H9 (cell line): ENCODE measurements at regions not wholly inside any gene's neighbourhood (a gene's known extent, or its start where the extent isn't known, plus 50 kb on each side); places are given as distances from the start of the nearest gene placed in this dataset.

Experiments used
- DNase-seq: peaks from one replicate; pipeline ENCODE4 v3.0.0-alpha.2; 2017
- H2AFZ ChIP-seq: one replicate; pipeline ENCODE4 v1.6.1; 2013; ENCODE audit warnings: mild to moderate bottlenecking, low read length, control low read depth, moderate library complexity
- H2AK5ac ChIP-seq: 2 replicates; pipeline ENCODE4 v1.6.1; 2013; ENCODE audit warnings: low read length, control low read depth, mixed read lengths; ENCODE audit not compliant: insufficient read length
- H2BK120ac ChIP-seq: one replicate; pipeline ENCODE4 v1.6.1; 2013; ENCODE audit warnings: low read depth, mild to moderate bottlenecking, low read length, control low read depth, inconsistent platforms; ENCODE audit not compliant: poor library complexity, severe bottlenecking
- H2BK12ac ChIP-seq: 2 replicates; pipeline ENCODE4 v1.6.1; 2013; ENCODE audit warnings: low read length, control low read depth, mixed read lengths, low read depth; ENCODE audit not compliant: insufficient read length
- H2BK15ac ChIP-seq: 2 replicates; pipeline ENCODE4 v1.6.1; 2013; ENCODE audit warnings: low read depth, low read length, control low read depth
- H2BK20ac ChIP-seq: one replicate; pipeline ENCODE4 v1.6.1; 2013; ENCODE audit warnings: low read depth, mild to moderate bottlenecking, low read length, control low read depth, inconsistent platforms; ENCODE audit not compliant: poor library complexity, severe bottlenecking
- H2BK5ac ChIP-seq: 2 replicates; pipeline ENCODE4 v1.6.1; 2013; ENCODE audit warnings: low read length, control low read depth, mixed read lengths; ENCODE audit not compliant: insufficient read length
- H3K14ac ChIP-seq: 2 replicates; pipeline ENCODE4 v1.6.1; 2013; ENCODE audit warnings: low read length, control low read depth; ENCODE audit not compliant: insufficient read depth
- H3K18ac ChIP-seq: 2 replicates; pipeline ENCODE4 v1.6.1; 2013; ENCODE audit warnings: low read depth, mild to moderate bottlenecking, mixed read lengths, low read length, control low read depth; ENCODE audit not compliant: insufficient read length
- H3K23ac ChIP-seq: 2 replicates; pipeline ENCODE4 v1.6.1; 2013; ENCODE audit warnings: low read length, control low read depth, mixed read lengths, low read depth; ENCODE audit not compliant: insufficient read length
- H3K23me2 ChIP-seq: 2 replicates; pipeline ENCODE4 v1.6.1; 2013; ENCODE audit warnings: low read depth, mild to moderate bottlenecking, mixed read lengths, low read length, control low read depth; ENCODE audit not compliant: insufficient read length, poor library complexity, severe bottlenecking
- H3K27ac ChIP-seq: 2 replicates; pipeline ENCODE4 v1.5.1; 2013; ENCODE audit warnings: low read length, control low read depth, mixed read lengths, low read depth; ENCODE audit not compliant: insufficient read length
- H3K27me3 ChIP-seq: 2 replicates; pipeline ENCODE4 v1.6.1; 2013; ENCODE audit warnings: low read length, control low read depth, inconsistent platforms; ENCODE audit not compliant: insufficient read depth
- H3K4ac ChIP-seq: 2 replicates; pipeline ENCODE4 v1.6.1; 2013; ENCODE audit warnings: low read depth, mild to moderate bottlenecking, control low read depth, inconsistent platforms, low read length, moderate library complexity
- H3K4me1 ChIP-seq: 2 replicates; pipeline ENCODE4 v1.6.1; 2013; ENCODE audit warnings: low read length, control low read depth, inconsistent platforms; ENCODE audit not compliant: insufficient read depth
- H3K4me2 ChIP-seq: 2 replicates; pipeline ENCODE4 v1.6.1; 2013; ENCODE audit warnings: low read length, control low read depth, mixed read lengths; ENCODE audit not compliant: insufficient read length, insufficient read depth
- H3K56ac ChIP-seq: 2 replicates; pipeline ENCODE4 v1.6.1; 2013; ENCODE audit warnings: low read depth, mild to moderate bottlenecking, mixed read lengths, low read length, control low read depth; ENCODE audit not compliant: insufficient read length
- H3K79me1 ChIP-seq: 2 replicates; pipeline ENCODE4 v1.6.1; 2013; ENCODE audit warnings: low read depth, mild to moderate bottlenecking, moderate library complexity, low read length, control low read depth, inconsistent platforms; ENCODE audit not compliant: insufficient read depth, poor library complexity, severe bottlenecking
- H3K79me2 ChIP-seq: 2 replicates; pipeline ENCODE4 v1.6.1; 2013; ENCODE audit warnings: low read length, control low read depth, inconsistent platforms; ENCODE audit not compliant: insufficient read depth
- H3K9ac ChIP-seq: 2 replicates; pipeline ENCODE4 v1.6.1; 2013; ENCODE audit warnings: low read length, control low read depth, mixed read lengths; ENCODE audit not compliant: insufficient read length; ENCODE audit errors: extremely low read depth
- H3K9me3 ChIP-seq: one replicate; pipeline ENCODE4 v1.6.1; 2013; ENCODE audit warnings: low read depth, low read length, inconsistent platforms; ENCODE audit not compliant: control insufficient read depth
- H3T11ph ChIP-seq: one replicate; pipeline ENCODE4 v1.6.1; 2013; ENCODE audit warnings: mild to moderate bottlenecking, low read length, control low read depth, inconsistent platforms
- H4K20me1 ChIP-seq: one replicate; pipeline ENCODE4 v1.6.1; 2013; ENCODE audit not compliant: control insufficient read depth, insufficient read length, insufficient read depth
- H4K5ac ChIP-seq: 2 replicates; pipeline ENCODE4 v1.6.1; 2013; ENCODE audit warnings: low read depth, mild to moderate bottlenecking, mixed read lengths, low read length, control low read depth; ENCODE audit not compliant: insufficient read length
- H4K8ac ChIP-seq: replicated peaks from 2 replicates; pipeline ENCODE4 v1.6.1; 2013; ENCODE audit warnings: low read length, control low read depth, mixed read lengths, low read depth; ENCODE audit not compliant: insufficient read length
- H4K91ac ChIP-seq: 2 replicates; pipeline ENCODE4 v1.6.1; 2013; ENCODE audit warnings: low read depth, mild to moderate bottlenecking, moderate library complexity, mixed read lengths, low read length, control low read depth; ENCODE audit not compliant: insufficient read length
- H3K27ac Mint-ChIP-seq, 3 experiments: 2 replicates in 2 of 3; 3 replicates in 1 of 3; pipeline ENCODE4 v1.8.0; 2020 to 2021; ENCODE audit warnings: mixed read lengths in 3 of 3, mild to moderate bottlenecking in 1 of 3, moderate library complexity in 1 of 3
- H3K27me3 Mint-ChIP-seq: 2 replicates; pipeline ENCODE4 v1.8.0; 2021; ENCODE audit warnings: low read depth, mild to moderate bottlenecking, moderate library complexity, mixed read lengths
- H3K36me3 Mint-ChIP-seq, 3 experiments: 2 replicates in 2 of 3; 3 replicates in 1 of 3; pipeline ENCODE4 v1.8.0; 2020 to 2021; ENCODE audit warnings: low read depth in 3 of 3, mixed read lengths in 3 of 3; ENCODE audit not compliant: insufficient read depth in 1 of 3
- H3K4me1 Mint-ChIP-seq, 2 experiments: 2 replicates each; pipeline ENCODE4 v1.8.0; 2020; ENCODE audit warnings: mixed read lengths in 2 of 2
- H3K4me3 Mint-ChIP-seq, 2 experiments: 2 replicates in 1 of 2; 3 replicates in 1 of 2; pipeline ENCODE4 v1.8.0; 2020 to 2021; ENCODE audit warnings: mild to moderate bottlenecking in 2 of 2, mixed read lengths in 2 of 2, moderate library complexity in 1 of 2
- H3K9me3 Mint-ChIP-seq, 2 experiments: 2 replicates in 1 of 2; 3 replicates in 1 of 2; pipeline ENCODE4 v1.8.0; 2020; ENCODE audit warnings: mild to moderate bottlenecking in 2 of 2, mixed read lengths in 2 of 2, moderate library complexity in 1 of 2
- WGBS: extraction: QIAGEN DNeasy Blood & Tissue Kit; methylation state at CpG from one replicate; pipeline ENCODE4 v1.1.7; 2013; ENCODE audit warnings: missing lambda C conversion rate, low lambda C conversion rate, mixed read lengths; ENCODE audit not compliant: insufficient read length; ENCODE audit errors: extremely low coverage; 5-methylcytosine and 5-hydroxymethylcytosine counted together
- TF ChIP-seq, protein P1 (sequence below): fragments of 200-600 bp; sonication (generic); conservative IDR thresholded peaks from 3 replicates; pipeline ENCODE4 v1.8.0; 2021; ENCODE audit warnings: antibody characterized with exemption, mild to moderate bottlenecking

DNA sequence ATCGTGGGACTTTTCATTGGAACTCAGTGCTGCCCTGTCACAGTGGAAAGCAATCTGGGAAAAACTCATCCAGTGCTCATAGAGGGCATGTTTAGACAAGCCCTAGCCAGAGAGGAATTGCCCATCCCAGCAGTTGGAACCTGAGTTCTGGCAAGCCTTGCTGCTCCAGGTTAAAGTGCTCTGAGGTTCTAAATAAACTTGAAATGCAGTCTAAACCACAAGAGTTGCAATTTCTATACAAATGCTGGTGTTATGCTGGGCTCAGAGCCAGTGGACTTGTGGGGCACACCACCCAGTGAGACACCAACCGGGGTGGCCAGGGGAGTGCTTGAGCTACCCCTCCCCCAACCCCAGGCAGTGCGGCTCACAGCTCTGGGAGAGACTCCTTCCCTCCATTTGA, 142.8 kb upstream of the PPP1R2C start:
- no peaks in the 10 kb centered on the region for H4K20me1 ChIP-seq
- H3K27ac ChIP-seq = no peak overlapping the region
- H2BK20ac ChIP-seq = no peak overlapping the region
- no peak overlapping the region for H2BK15ac ChIP-seq
- Mint-ChIP-seq H3K4me1 (peaks cover 0 to 3% of the 10 kb centered on the region in 2 experiments; a peak in 2 of 4 replicates), H3K27ac (no peak overlapping the region), H3K9me3 (peaks cover 13 to 45% of the 10 kb centered on the region in 2 experiments; a peak in 4 of 5 replicates), H3K36me3 (peaks cover 6 to 39% (median 22%) of the 10 kb centered on the region in 3 experiments), H3K4me3 (no peak overlapping the region), H3K27me3 (no peaks in the 10 kb centered on the region)
- H2BK12ac ChIP-seq = no peak overlapping the region
- H3K23me2 ChIP-seq = no peaks in the 10 kb centered on the region
- H2BK120ac ChIP-seq = no peak overlapping the region
- no peaks in the 10 kb centered on the region for H3K4me1 ChIP-seq
- H3K27me3 ChIP-seq = no peaks in the 10 kb centered on the region
- no peak overlapping the region for H3K14ac ChIP-seq
- TF ChIP-seq, protein P1, sequence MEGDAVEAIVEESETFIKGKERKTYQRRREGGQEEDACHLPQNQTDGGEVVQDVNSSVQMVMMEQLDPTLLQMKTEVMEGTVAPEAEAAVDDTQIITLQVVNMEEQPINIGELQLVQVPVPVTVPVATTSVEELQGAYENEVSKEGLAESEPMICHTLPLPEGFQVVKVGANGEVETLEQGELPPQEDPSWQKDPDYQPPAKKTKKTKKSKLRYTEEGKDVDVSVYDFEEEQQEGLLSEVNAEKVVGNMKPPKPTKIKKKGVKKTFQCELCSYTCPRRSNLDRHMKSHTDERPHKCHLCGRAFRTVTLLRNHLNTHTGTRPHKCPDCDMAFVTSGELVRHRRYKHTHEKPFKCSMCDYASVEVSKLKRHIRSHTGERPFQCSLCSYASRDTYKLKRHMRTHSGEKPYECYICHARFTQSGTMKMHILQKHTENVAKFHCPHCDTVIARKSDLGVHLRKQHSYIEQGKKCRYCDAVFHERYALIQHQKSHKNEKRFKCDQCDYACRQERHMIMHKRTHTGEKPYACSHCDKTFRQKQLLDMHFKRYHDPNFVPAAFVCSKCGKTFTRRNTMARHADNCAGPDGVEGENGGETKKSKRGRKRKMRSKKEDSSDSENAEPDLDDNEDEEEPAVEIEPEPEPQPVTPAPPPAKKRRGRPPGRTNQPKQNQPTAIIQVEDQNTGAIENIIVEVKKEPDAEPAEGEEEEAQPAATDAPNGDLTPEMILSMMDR = no peak
- no peak overlapping the region for H2AFZ ChIP-seq
- whole genome bisulfite sequencing = no CpG with 5 or more reads among the region's 3 CpGs
- H4K5ac ChIP-seq = no peak overlapping the region
- H3K18ac ChIP-seq = no peak overlapping the region
- no peak overlapping the region for H3K4me2 ChIP-seq
- no peak overlapping the region for H3K56ac ChIP-seq
- no peaks in the 10 kb centered on the region for H3K79me2 ChIP-seq
- H3T11ph ChIP-seq = no peak overlapping the region
- no peak overlapping the region for H3K23ac ChIP-seq
- H3K79me1 ChIP-seq = no peaks in the 10 kb centered on the region
- H2BK5ac ChIP-seq = no peak overlapping the region
- H3K9ac ChIP-seq = no peak overlapping the region
- H3K4ac ChIP-seq = no peak overlapping the region
- no peak overlapping the region for H4K8ac ChIP-seq
- DNase-seq = no peak
- no peak overlapping the region for H4K91ac ChIP-seq
- H3K9me3 ChIP-seq = no peaks in the 10 kb centered on the region
- H2AK5ac ChIP-seq = no peak overlapping the region
